VCaP (cell line): ENCODE measurements at regions not wholly inside any gene's neighbourhood (a gene's known extent, or its start where the extent isn't known, plus 50 kb on each side); places are given as distances from the start of the nearest gene placed in this dataset.
A peak's percentile ranks its signal among the peaks of the same experiment; 100 is the strongest.
"Not testable (repeated sequence)": the region's sequence is repeated elsewhere in the genome, so short reads cannot be mapped to it uniquely, and the experiment has no call there.

Source experiments
- H3K27ac ChIP-seq: fragments of 450-650 bp; 2 replicates; pipeline ENCODE4 v1.5.1; 2017
- TF ChIP-seq, protein P1 (sequence below): fragments of 450-650 bp; conservative IDR thresholded peaks from 2 replicates; pipeline ENCODE4 v1.5.1; 2017; ENCODE audit warnings: mild to moderate bottlenecking, moderate library complexity

DNA sequence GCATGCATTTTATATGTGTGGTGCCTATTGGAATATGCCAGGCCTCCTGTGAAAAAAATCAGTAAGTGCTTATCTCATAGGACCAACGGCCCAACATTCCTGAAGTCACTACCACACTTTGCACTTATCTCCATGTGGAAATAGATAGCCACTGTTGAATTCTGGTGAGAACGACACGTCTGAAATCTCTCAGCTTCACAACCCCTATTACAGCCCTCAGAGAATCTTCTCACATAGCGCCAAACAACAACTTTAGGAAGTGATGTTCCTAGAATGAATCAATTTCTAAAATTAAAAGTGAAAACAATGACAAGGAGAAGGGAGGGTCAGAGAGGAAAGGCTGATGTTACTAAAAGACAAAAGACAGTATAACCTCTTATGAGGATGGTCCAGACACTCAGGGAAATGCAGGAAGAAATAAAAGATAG is 270.8 kb upstream of the BTG1 start:
- TF ChIP-seq, protein P1, sequence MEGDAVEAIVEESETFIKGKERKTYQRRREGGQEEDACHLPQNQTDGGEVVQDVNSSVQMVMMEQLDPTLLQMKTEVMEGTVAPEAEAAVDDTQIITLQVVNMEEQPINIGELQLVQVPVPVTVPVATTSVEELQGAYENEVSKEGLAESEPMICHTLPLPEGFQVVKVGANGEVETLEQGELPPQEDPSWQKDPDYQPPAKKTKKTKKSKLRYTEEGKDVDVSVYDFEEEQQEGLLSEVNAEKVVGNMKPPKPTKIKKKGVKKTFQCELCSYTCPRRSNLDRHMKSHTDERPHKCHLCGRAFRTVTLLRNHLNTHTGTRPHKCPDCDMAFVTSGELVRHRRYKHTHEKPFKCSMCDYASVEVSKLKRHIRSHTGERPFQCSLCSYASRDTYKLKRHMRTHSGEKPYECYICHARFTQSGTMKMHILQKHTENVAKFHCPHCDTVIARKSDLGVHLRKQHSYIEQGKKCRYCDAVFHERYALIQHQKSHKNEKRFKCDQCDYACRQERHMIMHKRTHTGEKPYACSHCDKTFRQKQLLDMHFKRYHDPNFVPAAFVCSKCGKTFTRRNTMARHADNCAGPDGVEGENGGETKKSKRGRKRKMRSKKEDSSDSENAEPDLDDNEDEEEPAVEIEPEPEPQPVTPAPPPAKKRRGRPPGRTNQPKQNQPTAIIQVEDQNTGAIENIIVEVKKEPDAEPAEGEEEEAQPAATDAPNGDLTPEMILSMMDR: no peak
- no peak overlapping the region for H3K27ac ChIP-seq

DNA sequence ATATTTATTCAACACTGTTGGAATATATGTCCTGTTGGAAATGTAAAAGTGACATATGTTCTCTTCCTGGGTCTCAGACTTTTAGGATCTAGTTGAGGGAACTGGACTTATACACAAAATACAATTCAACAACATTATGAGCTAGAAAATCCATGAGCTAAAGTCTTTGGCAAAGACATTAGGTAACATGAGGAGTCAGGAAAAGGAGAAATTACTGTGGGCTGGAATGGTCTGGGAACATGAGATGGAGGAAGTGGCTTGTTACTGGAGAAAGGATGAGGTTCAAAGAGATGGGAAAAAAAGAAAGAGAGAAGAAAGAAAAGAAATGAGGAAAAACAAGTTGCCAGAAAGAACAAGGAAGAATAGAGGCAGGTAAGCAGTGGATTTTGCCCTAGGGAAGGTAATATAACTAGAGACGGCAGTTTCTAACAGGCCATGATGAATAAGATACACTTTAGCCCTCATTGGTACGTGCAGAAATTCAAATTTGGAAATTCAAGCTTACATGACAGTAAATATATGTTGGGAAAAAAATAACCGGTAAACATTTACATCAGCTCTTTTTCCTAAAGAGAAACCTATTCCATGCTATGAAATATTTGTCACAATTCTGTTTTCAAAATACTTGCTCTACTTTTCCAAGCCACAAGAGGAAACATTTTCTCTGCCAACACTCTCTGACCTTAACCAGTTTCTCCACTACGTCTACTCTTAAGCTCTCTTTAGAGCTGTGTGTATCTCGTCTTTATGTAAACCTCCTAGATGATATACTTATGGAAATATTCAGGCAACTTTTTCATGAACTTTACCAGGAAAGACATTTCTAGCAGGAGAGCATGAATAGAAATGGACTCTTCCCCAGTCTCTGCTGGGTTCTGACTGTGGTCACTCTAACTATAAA is 268.8 kb upstream of the BTG1 start:
- TF ChIP-seq, protein P1: no peak
- no peak overlapping the region for H3K27ac ChIP-seq

DNA sequence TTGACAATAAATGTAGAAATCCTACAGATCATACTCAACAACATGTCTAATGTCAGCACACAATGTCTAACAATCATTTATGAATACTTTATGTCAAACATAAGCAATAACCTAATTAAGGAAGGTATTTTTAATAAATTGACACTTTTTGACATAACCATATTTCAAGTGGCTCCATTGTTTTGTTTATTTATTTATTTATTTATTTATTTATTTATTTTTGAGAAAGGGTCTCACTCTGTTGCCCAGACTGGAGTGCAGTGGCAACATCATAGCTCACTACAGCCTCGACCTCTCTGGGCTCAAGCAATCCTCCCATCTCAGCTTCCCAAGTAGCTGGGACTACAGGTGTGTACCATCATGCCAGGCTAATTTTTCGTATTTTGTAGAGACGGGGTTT is 267.6 kb upstream of the BTG1 start:
- TF ChIP-seq, protein P1: no peak
- no peak overlapping the region for H3K27ac ChIP-seq

DNA sequence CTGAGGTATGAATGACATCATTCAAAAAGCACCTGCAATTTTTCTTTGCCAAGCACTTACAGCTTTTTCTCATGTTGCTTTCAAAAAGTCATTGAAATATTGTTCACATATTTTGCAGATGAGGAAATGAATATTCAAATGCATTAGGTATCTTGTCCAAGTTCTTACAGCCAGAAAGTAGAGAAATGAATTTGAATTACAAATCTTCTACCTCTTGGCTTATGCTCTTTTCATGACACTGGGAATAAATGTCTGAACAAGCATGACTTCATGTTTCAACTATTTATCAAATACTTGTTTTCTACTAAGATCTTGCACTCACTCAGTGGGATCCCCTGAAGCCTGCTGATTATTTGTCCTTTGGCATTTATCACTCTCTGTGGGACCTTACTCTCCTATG is 267.2 kb upstream of the BTG1 start:
- H3K27ac ChIP-seq: no peak overlapping the region
- TF ChIP-seq, protein P1: no peak

DNA sequence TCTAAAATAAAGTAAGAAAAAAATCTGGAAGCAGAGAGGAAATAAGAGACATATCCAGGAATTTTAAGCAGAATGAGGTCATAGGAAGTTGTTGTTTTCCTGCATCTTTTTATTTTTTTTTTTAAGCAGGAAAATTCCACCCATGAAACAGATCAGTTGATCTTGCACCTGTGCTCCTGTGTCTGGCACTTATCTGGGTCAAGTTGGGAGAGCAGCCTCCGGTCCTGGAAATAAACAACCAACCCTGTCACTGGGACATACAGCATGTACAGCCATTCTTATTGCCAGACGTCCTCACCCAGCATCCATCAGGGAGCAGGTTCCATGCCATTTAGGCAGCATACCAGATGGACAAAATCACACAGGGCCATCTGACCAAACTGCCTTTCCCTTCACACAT is 266.0 kb upstream of the BTG1 start:
- H3K27ac ChIP-seq: no peak overlapping the region
- TF ChIP-seq, protein P1: no peak

DNA sequence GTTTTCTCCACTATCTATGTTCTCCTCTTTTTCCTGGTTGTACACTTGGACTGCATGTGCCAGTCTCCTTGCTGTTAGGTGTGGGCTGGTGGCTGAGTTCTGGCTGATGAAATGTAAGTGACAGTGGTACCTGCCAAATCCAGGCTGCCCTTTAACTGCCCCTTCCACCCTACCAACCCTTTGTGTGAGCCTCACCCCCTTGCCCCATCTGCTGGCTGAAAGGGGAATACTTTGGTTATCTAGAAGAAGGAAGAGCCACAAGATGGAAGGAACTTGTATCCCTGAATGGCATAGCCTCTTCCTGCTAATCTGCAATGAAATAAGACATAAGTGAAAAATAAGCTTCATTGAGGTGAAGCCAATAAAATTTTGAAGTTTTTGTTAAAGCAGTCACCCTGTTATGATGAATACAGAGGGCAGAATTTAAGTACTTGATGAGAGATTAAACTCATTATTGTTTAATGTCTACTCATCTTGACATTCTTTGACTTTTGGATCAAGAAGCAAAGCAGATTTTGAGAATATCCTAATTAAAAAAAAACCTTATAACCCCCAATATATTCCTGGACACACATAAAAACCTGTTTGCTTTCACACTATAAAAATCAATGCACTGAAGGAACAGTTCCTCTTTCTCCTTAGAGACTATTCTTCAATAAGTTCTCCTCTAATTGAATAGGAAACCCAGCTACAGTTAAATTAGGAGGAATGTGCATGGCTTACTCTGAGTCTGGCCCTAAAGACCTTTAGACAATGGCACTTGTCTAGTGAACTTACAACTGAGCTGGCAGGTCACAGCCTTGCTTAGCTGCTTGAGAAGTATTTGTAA is 262.6 kb upstream of the BTG1 start:
- TF ChIP-seq, protein P1: peak; percentile 70
- no peak overlapping the region for H3K27ac ChIP-seq

DNA sequence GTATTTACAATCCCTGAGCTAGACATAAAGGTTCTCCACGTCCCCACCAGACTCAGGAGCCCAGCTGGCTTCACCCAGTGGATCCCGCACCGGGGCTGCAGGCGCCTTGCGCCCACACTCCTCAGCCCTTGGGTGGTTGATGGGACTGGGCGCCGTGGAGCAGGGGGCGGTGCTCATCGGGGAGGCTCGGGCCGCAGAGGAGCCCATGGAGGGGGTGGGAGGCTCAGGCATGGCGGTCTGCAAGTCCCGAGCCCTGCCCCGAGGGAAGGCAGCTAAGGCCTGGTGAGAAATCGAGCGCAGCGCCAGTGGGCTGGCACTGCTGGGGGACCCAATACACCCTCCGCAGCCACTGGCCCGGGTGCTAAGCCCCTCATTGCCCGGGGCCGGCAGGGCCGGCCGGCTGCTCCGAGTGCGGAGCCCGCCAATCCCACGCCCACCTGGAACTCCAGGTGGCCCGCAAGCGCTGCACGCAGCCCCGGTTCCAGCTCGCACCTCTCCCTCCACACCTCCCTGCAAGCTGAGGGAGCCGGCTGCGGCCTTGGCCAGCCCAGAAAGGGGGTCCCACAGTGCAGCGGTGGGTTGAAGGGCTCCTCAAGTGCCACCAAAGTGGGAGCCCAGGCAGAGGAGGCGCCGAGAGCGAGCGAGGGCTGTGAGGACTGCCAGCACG is 260.9 kb upstream of the BTG1 start:
- not testable (repeated sequence) for H3K27ac ChIP-seq

DNA sequence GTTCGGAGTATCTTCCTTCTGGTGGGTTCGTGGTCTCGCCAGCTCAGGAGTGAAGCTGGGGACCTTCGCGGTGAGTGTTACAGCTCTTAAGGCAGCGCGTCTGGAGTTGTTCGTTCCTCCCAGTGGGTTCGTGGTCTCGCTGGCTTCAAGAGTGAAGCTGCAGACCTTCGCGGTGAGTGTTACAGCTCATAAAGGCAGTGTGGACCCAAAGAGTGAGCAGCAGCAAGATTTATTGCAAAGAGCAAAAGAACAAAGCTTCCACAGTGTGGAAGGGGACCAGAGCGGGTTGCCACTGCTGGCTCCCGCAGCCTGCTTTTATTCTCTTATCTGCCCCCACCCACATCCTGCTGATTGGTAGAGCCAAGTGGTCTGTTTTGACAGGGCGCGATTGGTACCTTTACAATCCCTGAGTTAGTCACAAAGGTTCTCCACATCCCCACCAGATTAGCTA is 260.2 kb upstream of the BTG1 start:
- H3K27ac ChIP-seq: not testable (repeated sequence)
